Prostate gland (tissue), 2 donors: ENCODE measurements at regions not wholly inside any gene's neighbourhood (a gene's known extent, or its start where the extent isn't known, plus 50 kb on each side); places are given as distances from the start of the nearest gene placed in this dataset.

Experiments
- DNase-seq: peaks from one replicate; pipeline ENCODE4 v3.0.0-alpha.2; 2019; ENCODE audit warnings: low spot score
- H3K27ac ChIP-seq, 2 donors: fragments of 200-600 bp; sonication (generic); 2 replicates each; pipeline ENCODE4 v1.5.1; 2017 to 2019
- H3K27me3 ChIP-seq: fragments of 200-600 bp; sonication (generic); replicated peaks from 2 replicates; pipeline ENCODE4 v1.5.1; 2019; ENCODE audit not compliant: insufficient read depth
- H3K36me3 ChIP-seq, 2 donors: fragments of 200-600 bp; sonication (generic); 1 replicate in 1 of 2; 2 replicates in 1 of 2; pipeline versions ENCODE4 v1.5.1 to v1.8.1; 2017 to 2019
- H3K4me1 ChIP-seq: fragments of 200-600 bp; sonication (generic); replicated peaks from 2 replicates; pipeline ENCODE4 v1.5.1; 2019
- H3K4me3 ChIP-seq, 2 donors: fragments of 200-600 bp; sonication (generic); 2 replicates each; pipeline ENCODE4 v1.5.1; 2017 to 2019
- H3K9me3 ChIP-seq: fragments of 200-600 bp; sonication (generic); 2 replicates; pipeline ENCODE4 v1.5.1; 2017
- POLR2A ChIP-seq: fragments of 450-650 bp; IDR thresholded peaks from one replicate; pipeline ENCODE4 v1.6.1; 2016; ENCODE audit warnings: antibody characterized with exemption, mild to moderate bottlenecking
- POLR2AphosphoS5 ChIP-seq: sonication (generic); formaldehyde crosslinking; IDR thresholded peaks from one replicate; pipeline ENCODE4 v1.6.1; 2017; ENCODE audit warnings: antibody characterized with exemption
- WGBS: methylation state at CpG from one replicate; pipeline ENCODE4 v1.1.5; 2018; 5-methylcytosine and 5-hydroxymethylcytosine counted together
- intact Hi-C: fragments of 100-400 bp; cut with DNase I; formaldehyde crosslinking; loops from one replicate; pipeline ENCODE4 v1.14.2; 2022
- TF ChIP-seq, protein P1 (sequence below), 4 experiments: fragments of 200-600 bp in 2 of 4; fragments of 450-650 bp in 2 of 4; sonication (generic) in 2 of 4; IDR thresholded peaks; 1 replicate in 3 of 4; 2 replicates in 1 of 4; pipeline ENCODE4 v1.5.1; 2016 to 2019; ENCODE audit warnings: antibody characterized with exemption in 4 of 4, mild to moderate bottlenecking in 2 of 4, moderate library complexity in 2 of 4

DNA sequence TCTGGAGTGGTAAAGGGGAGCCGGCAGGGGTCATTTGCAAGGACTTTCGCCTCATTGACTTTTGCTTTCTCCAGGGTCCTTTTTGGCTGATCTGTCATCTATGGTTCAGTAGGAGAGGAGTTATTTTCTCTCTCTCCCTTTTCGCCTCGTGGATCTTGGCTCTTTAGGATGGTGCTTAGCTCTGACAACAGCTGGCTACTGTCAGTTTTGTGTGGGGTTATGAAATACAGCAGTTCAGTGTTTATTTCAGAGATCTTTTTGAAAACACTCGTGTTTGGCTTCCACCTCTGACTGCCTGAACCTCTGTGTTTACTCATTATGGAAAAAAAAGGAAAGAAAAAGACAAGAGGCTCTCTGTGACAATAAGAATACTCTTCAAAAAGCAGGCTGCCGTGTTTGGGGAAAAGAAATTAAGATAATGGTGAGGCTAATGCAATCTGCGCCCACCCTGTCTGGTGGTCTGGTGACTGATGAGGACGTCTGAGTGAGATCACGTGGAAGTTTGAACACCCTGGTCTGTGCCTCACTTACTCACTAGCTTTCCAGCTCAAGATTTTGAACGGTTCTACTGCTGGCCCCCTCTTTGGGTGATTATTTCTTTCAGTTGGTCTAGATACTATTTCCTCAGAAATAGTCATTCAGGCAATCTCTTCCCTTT lies 567.7 kb downstream of the CAAP1 start:
- Histone ChIP-seq H3K4me1 (no peaks in the 10 kb centered on the region), H3K27ac (no peak overlapping the region), H3K9me3 (no peaks in the 10 kb centered on the region), H3K36me3 (no peaks in the 10 kb centered on the region), H3K27me3 (no peaks in the 10 kb centered on the region), H3K4me3 (no peak overlapping the region)
- intact Hi-C loops = loop anchor here (10.0 kb wide), 1 partner anchor 360 kb away; no protein-coding TSS in a partner anchor
- TF ChIP-seq, protein P1, sequence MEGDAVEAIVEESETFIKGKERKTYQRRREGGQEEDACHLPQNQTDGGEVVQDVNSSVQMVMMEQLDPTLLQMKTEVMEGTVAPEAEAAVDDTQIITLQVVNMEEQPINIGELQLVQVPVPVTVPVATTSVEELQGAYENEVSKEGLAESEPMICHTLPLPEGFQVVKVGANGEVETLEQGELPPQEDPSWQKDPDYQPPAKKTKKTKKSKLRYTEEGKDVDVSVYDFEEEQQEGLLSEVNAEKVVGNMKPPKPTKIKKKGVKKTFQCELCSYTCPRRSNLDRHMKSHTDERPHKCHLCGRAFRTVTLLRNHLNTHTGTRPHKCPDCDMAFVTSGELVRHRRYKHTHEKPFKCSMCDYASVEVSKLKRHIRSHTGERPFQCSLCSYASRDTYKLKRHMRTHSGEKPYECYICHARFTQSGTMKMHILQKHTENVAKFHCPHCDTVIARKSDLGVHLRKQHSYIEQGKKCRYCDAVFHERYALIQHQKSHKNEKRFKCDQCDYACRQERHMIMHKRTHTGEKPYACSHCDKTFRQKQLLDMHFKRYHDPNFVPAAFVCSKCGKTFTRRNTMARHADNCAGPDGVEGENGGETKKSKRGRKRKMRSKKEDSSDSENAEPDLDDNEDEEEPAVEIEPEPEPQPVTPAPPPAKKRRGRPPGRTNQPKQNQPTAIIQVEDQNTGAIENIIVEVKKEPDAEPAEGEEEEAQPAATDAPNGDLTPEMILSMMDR (IDR thresholded peaks at IDR 0.05) = no peak
- TF ChIP-seq POLR2A (no peak), POLR2AphosphoS5 (peak; percentile 24)
- WGBS = 35% methylated on average over 10 of the region's 10 CpGs
- DNase-seq = no peak

DNA sequence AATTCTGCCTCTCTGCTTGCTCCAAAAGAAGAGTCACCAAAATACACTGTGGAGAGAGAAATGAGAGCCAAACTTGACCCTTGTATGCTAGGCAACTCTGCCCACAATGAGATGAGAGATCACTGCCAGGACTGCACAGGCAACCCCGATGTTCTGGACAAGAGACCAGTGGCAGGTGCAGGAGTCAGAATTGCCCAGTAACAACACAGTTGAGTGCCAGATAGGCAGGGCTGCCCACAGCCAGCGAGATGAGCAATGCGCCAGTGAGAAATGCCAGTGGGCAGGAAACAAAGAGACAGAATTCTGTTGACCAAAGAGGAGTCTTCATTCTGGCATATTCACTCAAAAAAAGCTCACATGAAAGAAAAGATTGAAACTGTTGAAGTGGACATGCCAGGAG lies 570.7 kb downstream of the CAAP1 start:
- Histone ChIP-seq H3K4me1 (no peaks in the 10 kb centered on the region), H3K27me3 (no peaks in the 10 kb centered on the region), H3K27ac (no peak overlapping the region), H3K4me3 (no peak overlapping the region), H3K9me3 (no peaks in the 10 kb centered on the region), H3K36me3 (no peaks in the 10 kb centered on the region)
- 87% methylated on average over 3 of the region's 3 CpGs for WGBS
- DNase-seq = no peak
- intact Hi-C loops = loop anchor here (10.0 kb wide), 1 partner anchor 357 kb away; no protein-coding TSS in a partner anchor
- TF ChIP-seq POLR2A (no peak), POLR2AphosphoS5 (no peak)
- TF ChIP-seq, protein P1 (IDR thresholded peaks at IDR 0.05) = no peak

DNA sequence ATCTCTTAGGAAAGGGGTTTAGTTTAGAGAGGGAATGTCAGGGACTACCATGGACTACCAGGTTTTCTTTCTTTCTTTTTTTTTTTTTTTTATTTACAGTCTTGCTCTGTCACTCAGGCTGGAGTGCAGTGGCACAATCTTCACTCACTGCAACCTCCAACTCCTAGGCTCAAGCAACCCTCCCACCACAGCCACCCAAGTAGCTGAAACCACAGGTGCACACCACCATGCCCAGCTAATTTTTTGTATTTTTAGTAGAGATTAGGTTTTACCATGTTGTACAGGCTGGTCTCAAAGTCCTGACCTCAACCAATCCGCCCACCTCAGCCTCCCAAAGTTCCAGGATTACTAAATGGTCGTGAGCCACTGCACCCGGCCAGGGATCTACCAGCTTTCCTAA lies 572.7 kb downstream of the CAAP1 start:
- 93% methylated on average over 3 of the region's 3 CpGs for WGBS
- no peak overlapping the region for H3K27ac ChIP-seq
- no peak for DNase-seq
- H3K4me1 ChIP-seq = no peaks in the 10 kb centered on the region
- no peak for TF ChIP-seq POLR2AphosphoS5
- no peak for TF ChIP-seq POLR2A
- TF ChIP-seq, protein P1 (IDR thresholded peaks at IDR 0.05) = no peak
- no peaks in the 10 kb centered on the region for H3K36me3 ChIP-seq
- intact Hi-C loops = loop anchor here (10.0 kb wide), 1 partner anchor 355 kb away; no protein-coding TSS in a partner anchor
- H3K27me3 ChIP-seq = no peaks in the 10 kb centered on the region
- no peaks in the 10 kb centered on the region for H3K9me3 ChIP-seq
- H3K4me3 ChIP-seq = no peak overlapping the region

DNA sequence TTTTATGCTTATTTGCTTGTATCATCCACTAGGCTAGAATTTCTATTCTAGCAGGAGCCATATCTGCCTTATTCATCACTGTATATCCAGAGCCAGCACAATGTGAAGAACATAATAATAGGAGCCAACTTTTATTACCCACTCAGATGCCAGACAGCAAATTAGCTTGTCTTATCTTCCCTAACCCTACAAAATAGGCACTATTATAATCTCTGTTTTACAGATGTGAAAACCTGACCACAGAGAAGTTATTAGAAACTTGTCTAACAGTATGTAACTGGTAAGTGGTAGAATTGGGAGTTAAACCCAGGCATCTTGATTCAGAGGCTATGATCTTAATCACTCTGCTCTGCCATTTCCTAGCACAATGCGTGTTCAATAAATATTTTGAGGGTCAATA lies 579.5 kb downstream of the CAAP1 start:
- no peak for TF ChIP-seq POLR2A
- TF ChIP-seq, protein P1 (IDR thresholded peaks at IDR 0.05) = no peak
- TF ChIP-seq POLR2AphosphoS5 = no peak
- no peak for DNase-seq
- intact Hi-C loops = no loop called here
- no peaks in the 10 kb centered on the region for H3K4me1 ChIP-seq
- WGBS = 57% methylated on average over 1 of the region's 1 CpG
- no peaks in the 10 kb centered on the region for H3K27me3 ChIP-seq
- H3K36me3 ChIP-seq = no peaks in the 10 kb centered on the region
- no peaks in the 10 kb centered on the region for H3K9me3 ChIP-seq
- no peak overlapping the region for H3K27ac ChIP-seq
- no peak overlapping the region for H3K4me3 ChIP-seq

- no peaks in the 10 kb centered on the region for H3K9me3 ChIP-seq
- H3K4me3 ChIP-seq = no peak overlapping the region
- H3K4me1 ChIP-seq = no peaks in the 10 kb centered on the region
- no peaks in the 10 kb centered on the region for H3K27me3 ChIP-seq
- H3K27ac ChIP-seq = no peak overlapping the region
- intact Hi-C loops = no loop called here
- TF ChIP-seq POLR2AphosphoS5 = no peak
- TF ChIP-seq POLR2A = no peak
- TF ChIP-seq, protein P1 (IDR thresholded peaks at IDR 0.05) = no peak
- no peak for DNase-seq
- H3K36me3 ChIP-seq = no peaks in the 10 kb centered on the region
- 88% methylated on average over 2 of the region's 2 CpGs for WGBS
Measured at GRCh38 chr9:26311463-26311995, 581.1 kb downstream of the CAAP1 start.
